Coronary artery (tissue), 2 donors: ENCODE measurements at regions not wholly inside any gene's neighbourhood (a gene's known extent, or its start where the extent isn't known, plus 50 kb on each side); places are given as distances from the start of the nearest gene placed in this dataset.

Experiments
- DNase-seq: peaks from one replicate; pipeline ENCODE4 v3.0.0-alpha.2; 2017; ENCODE audit warnings: low spot score
- H3K27ac ChIP-seq, 2 donors: fragments of 200-600 bp; sonication (generic); one replicate each; pipeline ENCODE4 v1.5.1; 2016 to 2019
- H3K4me3 ChIP-seq: fragments of 200-600 bp; sonication (generic); 2 replicates; pipeline ENCODE4 v1.5.1; 2016; ENCODE audit warnings: mild to moderate bottlenecking, moderate library complexity
- CTCF ChIP-seq: fragments of 200-600 bp; sonication (generic); IDR thresholded peaks from one replicate; pipeline ENCODE4 v1.5.1; 2019; ENCODE audit warnings: antibody characterized with exemption

- no peak for DNase-seq
- no peak overlapping the region for H3K27ac ChIP-seq
- TF ChIP-seq CTCF = no peak
- H3K4me3 ChIP-seq = no peak overlapping the region
Observed at GRCh38 chr18:8936619-8937018, 165.9 kb upstream of the NDUFV2 start.

GRCh38 chr18:8937160-8938094 is 165.1 kb upstream of the NDUFV2 start:
- Histone ChIP-seq H3K4me3 (no peak overlapping the region), H3K27ac (no peak overlapping the region)
- no peak for DNase-seq
- TF ChIP-seq CTCF = no peak

- DNase-seq = no peak
Observed at GRCh38 chr18:8938817-8939216, 163.7 kb upstream of the NDUFV2 start.

GRCh38 chr18:8942021-8942908 is 160.2 kb upstream of the NDUFV2 start:
- no peak overlapping the region for H3K4me3 ChIP-seq
- no peak for TF ChIP-seq CTCF
- DNase-seq = no peak
- no peak overlapping the region for H3K27ac ChIP-seq

More at GRCh38 chr18:8938817-8939216, 163.7 kb upstream of the NDUFV2 start:
- Histone ChIP-seq H3K4me3 (no peak overlapping the region), H3K27ac (no peak overlapping the region)
- no peak for TF ChIP-seq CTCF

GRCh38 chr18:8942909-8943545 is 159.5 kb upstream of the NDUFV2 start:
- H3K27ac ChIP-seq = no peak overlapping the region
- DNase-seq = no peak
- TF ChIP-seq CTCF = no peak

GRCh38 chr18:8943900-8944870 is 158.3 kb upstream of the NDUFV2 start:
- H3K4me3 ChIP-seq = no peak overlapping the region
- DNase-seq = no peak
- H3K27ac ChIP-seq = no peak overlapping the region
- no peak for TF ChIP-seq CTCF

More at GRCh38 chr18:8942909-8943545, 159.5 kb upstream of the NDUFV2 start:
- H3K4me3 ChIP-seq = no peak overlapping the region
